DND-41 (cell line): ENCODE measurements at regions not wholly inside any gene's neighbourhood (a gene's known extent, or its start where the extent isn't known, plus 50 kb on each side); places are given as distances from the start of the nearest gene placed in this dataset.

Source experiments
- EZH2 ChIP-seq: IDR thresholded peaks from 3 replicates; pipeline ENCODE4 v1.6.1; 2012; ENCODE audit warnings: borderline replicate concordance, low read depth, mild to moderate bottlenecking, moderate library complexity, low read length, inconsistent platforms; ENCODE audit not compliant: severe bottlenecking
- TF ChIP-seq, protein P1 (sequence below): IDR thresholded peaks from 2 replicates; pipeline ENCODE4 v1.5.1; 2012; ENCODE audit warnings: borderline replicate concordance, low read length, moderate library complexity, mild to moderate bottlenecking; ENCODE audit not compliant: poor library complexity, severe bottlenecking; ENCODE audit errors: extremely low read depth

DNA sequence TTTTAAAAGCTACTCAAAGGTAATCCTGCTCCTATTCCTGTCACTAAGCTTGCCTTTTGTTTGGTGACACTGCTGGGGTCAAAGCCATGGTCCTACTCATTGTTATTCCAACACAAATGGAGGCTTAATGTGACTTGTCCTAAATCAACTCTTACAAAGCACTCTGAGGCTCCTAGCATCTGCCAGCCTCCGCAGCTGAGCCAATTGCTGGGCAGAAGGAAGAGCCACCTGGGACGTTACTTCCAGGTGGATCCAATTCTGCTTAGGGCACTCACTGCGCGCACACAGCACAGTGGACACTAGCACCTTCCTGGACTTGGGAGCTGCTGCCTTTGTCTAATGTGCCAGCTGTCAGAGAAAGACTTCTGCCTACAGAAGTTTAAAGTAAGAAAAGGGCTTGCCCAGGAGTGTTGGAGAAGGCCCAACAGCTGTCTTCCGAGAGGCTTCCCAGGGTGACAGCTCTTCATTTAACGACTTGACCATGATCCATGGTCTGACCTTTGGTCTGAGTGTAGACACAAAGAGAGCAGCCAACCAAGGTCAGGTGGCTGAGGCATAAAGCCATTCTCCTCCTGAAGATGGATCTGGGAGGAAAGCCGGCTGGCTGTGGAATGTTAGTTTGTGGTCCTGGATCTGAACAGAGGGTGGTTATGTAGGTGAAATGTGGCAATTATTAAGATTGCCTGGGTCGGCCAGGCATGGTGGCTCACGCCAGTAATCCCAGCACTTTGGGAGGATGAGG is 102.2 kb downstream of the AQP9 start:
- TF ChIP-seq, protein P1, sequence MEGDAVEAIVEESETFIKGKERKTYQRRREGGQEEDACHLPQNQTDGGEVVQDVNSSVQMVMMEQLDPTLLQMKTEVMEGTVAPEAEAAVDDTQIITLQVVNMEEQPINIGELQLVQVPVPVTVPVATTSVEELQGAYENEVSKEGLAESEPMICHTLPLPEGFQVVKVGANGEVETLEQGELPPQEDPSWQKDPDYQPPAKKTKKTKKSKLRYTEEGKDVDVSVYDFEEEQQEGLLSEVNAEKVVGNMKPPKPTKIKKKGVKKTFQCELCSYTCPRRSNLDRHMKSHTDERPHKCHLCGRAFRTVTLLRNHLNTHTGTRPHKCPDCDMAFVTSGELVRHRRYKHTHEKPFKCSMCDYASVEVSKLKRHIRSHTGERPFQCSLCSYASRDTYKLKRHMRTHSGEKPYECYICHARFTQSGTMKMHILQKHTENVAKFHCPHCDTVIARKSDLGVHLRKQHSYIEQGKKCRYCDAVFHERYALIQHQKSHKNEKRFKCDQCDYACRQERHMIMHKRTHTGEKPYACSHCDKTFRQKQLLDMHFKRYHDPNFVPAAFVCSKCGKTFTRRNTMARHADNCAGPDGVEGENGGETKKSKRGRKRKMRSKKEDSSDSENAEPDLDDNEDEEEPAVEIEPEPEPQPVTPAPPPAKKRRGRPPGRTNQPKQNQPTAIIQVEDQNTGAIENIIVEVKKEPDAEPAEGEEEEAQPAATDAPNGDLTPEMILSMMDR = no peak
- TF ChIP-seq EZH2 = no peak
